ENCODE measurements at regions not wholly inside any gene's neighbourhood (a gene's known extent, or its start where the extent isn't known, plus 50 kb on each side); places are given as distances from the start of the nearest gene placed in this dataset.

GRCh38 chr13:50616101-50616500 is 227.4 kb downstream of the DLEU7 start:
- TF ChIP-seq, protein P1, sequence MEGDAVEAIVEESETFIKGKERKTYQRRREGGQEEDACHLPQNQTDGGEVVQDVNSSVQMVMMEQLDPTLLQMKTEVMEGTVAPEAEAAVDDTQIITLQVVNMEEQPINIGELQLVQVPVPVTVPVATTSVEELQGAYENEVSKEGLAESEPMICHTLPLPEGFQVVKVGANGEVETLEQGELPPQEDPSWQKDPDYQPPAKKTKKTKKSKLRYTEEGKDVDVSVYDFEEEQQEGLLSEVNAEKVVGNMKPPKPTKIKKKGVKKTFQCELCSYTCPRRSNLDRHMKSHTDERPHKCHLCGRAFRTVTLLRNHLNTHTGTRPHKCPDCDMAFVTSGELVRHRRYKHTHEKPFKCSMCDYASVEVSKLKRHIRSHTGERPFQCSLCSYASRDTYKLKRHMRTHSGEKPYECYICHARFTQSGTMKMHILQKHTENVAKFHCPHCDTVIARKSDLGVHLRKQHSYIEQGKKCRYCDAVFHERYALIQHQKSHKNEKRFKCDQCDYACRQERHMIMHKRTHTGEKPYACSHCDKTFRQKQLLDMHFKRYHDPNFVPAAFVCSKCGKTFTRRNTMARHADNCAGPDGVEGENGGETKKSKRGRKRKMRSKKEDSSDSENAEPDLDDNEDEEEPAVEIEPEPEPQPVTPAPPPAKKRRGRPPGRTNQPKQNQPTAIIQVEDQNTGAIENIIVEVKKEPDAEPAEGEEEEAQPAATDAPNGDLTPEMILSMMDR (IDR thresholded peaks at IDR 0.05; ENCODE audit: insufficient read depth, low read length, poor library complexity, severe bottlenecking) = no peak
- no peak for TF ChIP-seq EZH2phosphoT487 (conservative IDR thresholded peaks at IDR 0.05; ENCODE audit: low read length)

Measured in SU-DHL-6 (cell line).